ENCODE measurements at regions not wholly inside any gene's neighbourhood (a gene's known extent, or its start where the extent isn't known, plus 50 kb on each side); places are given as distances from the start of the nearest gene placed in this dataset.
"Not testable (repeated sequence)": the region's sequence is repeated elsewhere in the genome, so short reads cannot be mapped to it uniquely, and the experiment has no call there.

GRCh38 chr5:36393656-36394428 is 92.1 kb upstream of the RANBP3L start:
- Histone ChIP-seq H3F3A (ENCODE audit: insufficient read depth) (peaks cover 14% of the 10 kb centered on the region; the same call in 1 of the 2 replicates), H3K4me2 (ENCODE audit: unreplicated experiment) (no peak overlapping the region)
- in situ Hi-C loops (cut with MboI), result no loop called here

GRCh38 chr5:36395260-36395659 is 93.6 kb upstream of the RANBP3L start:
- no peak for TF ChIP-seq EZH2 (IDR thresholded peaks at IDR 0.05; ENCODE audit: insufficient read depth, poor library complexity, severe bottlenecking)
- TF ChIP-seq EZH2phosphoT487 (IDR thresholded peaks at IDR 0.05; ENCODE audit: insufficient read depth, low read depth), result no peak
- no peak overlapping the region for H2AFZ ChIP-seq
- no peaks in the 10 kb centered on the region for H3K36me3 ChIP-seq (ENCODE audit: low read depth)
- no peak overlapping the region for H3K4me3 ChIP-seq
- 85 to 95% methylated on average over 4 of the region's 4 CpGs for WGBS, 2 experiments (ENCODE audit: low coverage in 1 of 2, low lambda C conversion rate in 2 of 2, missing lambda C conversion rate in 2 of 2)
- no peak overlapping the region for H3K27ac ChIP-seq
- peaks cover 14% of the 10 kb centered on the region; the same call in 1 of the 2 replicates for H3F3A ChIP-seq (ENCODE audit: insufficient read depth)
- no peaks in the 10 kb centered on the region for H3K79me2 ChIP-seq (ENCODE audit: insufficient read depth)
- in situ Hi-C loops (cut with MboI), result no loop called here
- no peaks in the 10 kb centered on the region for H3K27me3 ChIP-seq (replicated peaks; ENCODE audit: insufficient read depth)
- H4K20me1 ChIP-seq (ENCODE audit: insufficient read depth), result no peaks in the 10 kb centered on the region
- H3K4me1 ChIP-seq (ENCODE audit: insufficient read depth), result peaks cover 37% of the 10 kb centered on the region
- no peak overlapping the region for H3K9ac ChIP-seq
- no peak overlapping the region for H3K4me2 ChIP-seq (ENCODE audit: unreplicated experiment)
- no peaks in the 10 kb centered on the region for H3K9me2 ChIP-seq (ENCODE audit: insufficient read depth)
- no peaks in the 10 kb centered on the region for H3K9me3 ChIP-seq (ENCODE audit: low read depth)
- no peak for DNase-seq

More at GRCh38 chr5:36393656-36394428, 92.1 kb upstream of the RANBP3L start:
- Histone ChIP-seq H3K9me3 (ENCODE audit: low read depth) (no peaks in the 10 kb centered on the region), H2AFZ (no peak overlapping the region), H3K27ac (no peak overlapping the region), H4K20me1 (ENCODE audit: insufficient read depth) (no peaks in the 10 kb centered on the region), H3K9ac (no peak overlapping the region), H3K4me3 (no peak overlapping the region), H3K4me1 (ENCODE audit: insufficient read depth) (peaks cover 37% of the 10 kb centered on the region), H3K9me2 (ENCODE audit: insufficient read depth) (no peaks in the 10 kb centered on the region), H3K79me2 (ENCODE audit: insufficient read depth) (no peaks in the 10 kb centered on the region), H3K27me3 (replicated peaks; ENCODE audit: insufficient read depth) (no peaks in the 10 kb centered on the region), H3K36me3 (ENCODE audit: low read depth) (no peaks in the 10 kb centered on the region)
- TF ChIP-seq EZH2phosphoT487 (IDR thresholded peaks at IDR 0.05; ENCODE audit: insufficient read depth, low read depth), result no peak
- no peak for TF ChIP-seq EZH2 (IDR thresholded peaks at IDR 0.05; ENCODE audit: insufficient read depth, poor library complexity, severe bottlenecking)
- DNase-seq, result no peak
- WGBS, 2 experiments (ENCODE audit: low coverage in 1 of 2, low lambda C conversion rate in 2 of 2, missing lambda C conversion rate in 2 of 2), result 95 to 96% methylated on average over 4 of the region's 4 CpGs

- H3K9me3 ChIP-seq (ENCODE audit: low read depth); H3K27ac ChIP-seq; H3K4me2 ChIP-seq (ENCODE audit: unreplicated experiment); H3K79me2 ChIP-seq (ENCODE audit: insufficient read depth); H3K36me3 ChIP-seq (ENCODE audit: low read depth); H3K9me2 ChIP-seq (ENCODE audit: insufficient read depth); H2AFZ ChIP-seq; H3K27me3 ChIP-seq (replicated peaks; ENCODE audit: insufficient read depth); in situ Hi-C loops (cut with MboI); H4K20me1 ChIP-seq (ENCODE audit: insufficient read depth); H3K4me3 ChIP-seq; DNase-seq; H3K9ac ChIP-seq: not testable (repeated sequence)
- 92 to 94% methylated on average over 12 of the region's 12 CpGs for WGBS, 2 experiments (ENCODE audit: low coverage in 1 of 2, low lambda C conversion rate in 2 of 2, missing lambda C conversion rate in 2 of 2)
- peaks cover 14% of the 10 kb centered on the region; the same call in 1 of the 2 replicates for H3F3A ChIP-seq (ENCODE audit: insufficient read depth)
- peaks cover 37% of the 10 kb centered on the region for H3K4me1 ChIP-seq (ENCODE audit: insufficient read depth)
Measured at GRCh38 chr5:36395947-36396346, 94.2 kb upstream of the RANBP3L start.

GRCh38 chr5:36396640-36397039 is 94.9 kb upstream of the RANBP3L start:
- in situ Hi-C loops (cut with MboI), result no loop called here
- 30 to 35% methylated on average over 3 of the region's 3 CpGs for WGBS, 2 experiments (ENCODE audit: low coverage in 1 of 2, low lambda C conversion rate in 2 of 2, missing lambda C conversion rate in 2 of 2)
- Histone ChIP-seq H3K9me2 (ENCODE audit: insufficient read depth) (no peaks in the 10 kb centered on the region), H3K79me2 (ENCODE audit: insufficient read depth) (no peaks in the 10 kb centered on the region), H3K27me3 (replicated peaks; ENCODE audit: insufficient read depth) (no peaks in the 10 kb centered on the region), H3K4me3 (no peak overlapping the region), H3K4me2 (ENCODE audit: unreplicated experiment) (no peak overlapping the region), H3K4me1 (ENCODE audit: insufficient read depth) (peaks cover 37% of the 10 kb centered on the region), H3K9ac (no peak overlapping the region), H3K27ac (no peak overlapping the region), H3F3A (ENCODE audit: insufficient read depth) (peaks cover 14% of the 10 kb centered on the region; the same call in 1 of the 2 replicates), H4K20me1 (ENCODE audit: insufficient read depth) (no peaks in the 10 kb centered on the region), H3K36me3 (ENCODE audit: low read depth) (no peaks in the 10 kb centered on the region), H2AFZ (no peak overlapping the region), H3K9me3 (ENCODE audit: low read depth) (no peaks in the 10 kb centered on the region)
- peak; percentile 34 for DNase-seq
- TF ChIP-seq EZH2 (IDR thresholded peaks at IDR 0.05; ENCODE audit: insufficient read depth, poor library complexity, severe bottlenecking) (no peak), EZH2phosphoT487 (IDR thresholded peaks at IDR 0.05; ENCODE audit: insufficient read depth, low read depth) (no peak)
